ENCODE measurements at regions not wholly inside any gene's neighbourhood (a gene's known extent, or its start where the extent isn't known, plus 50 kb on each side); places are given as distances from the start of the nearest gene placed in this dataset.

DNA sequence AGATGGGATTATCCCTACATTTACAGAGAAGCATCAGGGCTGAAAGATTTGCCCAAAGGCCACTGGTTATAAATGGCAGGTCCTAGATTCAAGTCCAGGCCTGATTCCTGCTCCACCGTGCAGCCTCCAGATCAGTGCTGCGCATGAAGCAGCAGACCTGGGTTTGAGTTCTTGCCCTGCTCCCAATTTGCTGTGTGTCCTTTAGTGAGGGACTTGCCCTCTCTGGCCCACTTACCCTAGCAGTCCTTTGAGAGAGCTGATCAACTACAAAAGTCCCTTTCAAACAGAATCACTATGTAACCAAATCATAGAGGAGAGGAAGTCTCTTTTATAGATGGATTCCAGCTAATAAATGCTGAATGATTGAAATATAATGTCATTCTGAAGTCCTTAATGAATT lies 200.4 kb downstream of the RAB11FIP4 start:
- no peak for TF ChIP-seq CTCF (IDR thresholded peaks at IDR 0.05; ENCODE audit: low read depth, low read length, missing control alignments)
- H3K4me3 ChIP-seq (ENCODE audit: low read depth, low read length), result no peak overlapping the region
- H3K27me3 ChIP-seq (replicated peaks), result no peaks in the 10 kb centered on the region
- in situ Hi-C loops (cut with HindIII; ENCODE audit: low pct_ligation_motif_present, low sequenced_read_pairs), result no loop called here
- no peak overlapping the region for H3K27ac ChIP-seq
- no peak for DNase-seq
- H3K36me3 ChIP-seq (replicated peaks), result peaks cover 13% of the 10 kb centered on the region

DNA sequence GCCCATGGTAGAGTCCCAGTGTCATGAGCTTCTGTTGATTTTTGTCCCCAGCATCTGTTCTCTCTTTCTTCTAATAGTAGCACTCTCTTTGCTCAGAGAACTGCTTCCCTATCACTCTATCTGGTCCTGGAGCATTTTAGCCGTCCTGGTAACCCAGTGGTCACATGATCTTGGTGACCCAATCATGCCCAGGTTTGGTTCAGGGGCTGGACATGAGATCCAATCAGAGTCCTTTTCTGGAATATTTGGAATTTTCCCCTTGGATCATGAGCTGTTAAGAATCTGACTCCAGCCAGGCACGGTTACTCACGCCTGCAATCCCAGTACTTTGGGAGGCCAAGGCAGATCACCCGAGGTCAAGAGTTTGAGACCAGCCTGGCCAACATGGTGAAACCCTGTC lies 197.0 kb downstream of the RAB11FIP4 start:
- DNase-seq, result no peak
- Histone ChIP-seq H3K4me3 (ENCODE audit: low read depth, low read length) (no peak overlapping the region), H3K27me3 (replicated peaks) (no peaks in the 10 kb centered on the region), H3K36me3 (replicated peaks) (peaks cover 26% of the 10 kb centered on the region), H3K27ac (no peak overlapping the region)
- no peak for TF ChIP-seq CTCF (IDR thresholded peaks at IDR 0.05; ENCODE audit: low read depth, low read length, missing control alignments)
- in situ Hi-C loops (cut with HindIII; ENCODE audit: low pct_ligation_motif_present, low sequenced_read_pairs), result no loop called here

DNA sequence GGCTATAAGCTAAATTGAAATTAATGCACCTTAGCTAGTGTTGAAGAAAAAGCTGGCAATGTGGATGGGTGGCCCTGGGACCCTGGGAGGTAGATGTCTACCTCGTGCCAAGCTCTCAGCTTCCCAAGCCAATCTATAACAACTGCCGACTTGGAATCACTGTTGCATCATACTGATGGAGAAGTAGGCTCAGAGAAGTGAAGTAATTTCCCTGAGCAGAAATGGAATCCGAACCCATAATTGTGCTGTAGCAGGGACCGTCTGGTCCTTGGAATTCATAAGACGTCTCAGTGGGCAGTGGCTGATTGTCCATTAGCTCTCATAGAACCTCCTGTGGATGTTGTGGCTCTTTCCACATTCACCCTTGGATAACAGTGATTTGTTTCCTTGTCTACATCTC lies 196.6 kb downstream of the RAB11FIP4 start:
- in situ Hi-C loops (cut with HindIII; ENCODE audit: low pct_ligation_motif_present, low sequenced_read_pairs), result no loop called here
- H3K27me3 ChIP-seq (replicated peaks), result no peaks in the 10 kb centered on the region
- TF ChIP-seq CTCF (IDR thresholded peaks at IDR 0.05; ENCODE audit: low read depth, low read length, missing control alignments), result no peak
- H3K4me3 ChIP-seq (ENCODE audit: low read depth, low read length), result no peak overlapping the region
- H3K36me3 ChIP-seq (replicated peaks), result peaks cover 21% of the 10 kb centered on the region
- no peak for DNase-seq
- H3K27ac ChIP-seq, result no peak overlapping the region
